HG02938 (cell line): ENCODE measurements at regions not wholly inside any gene's neighbourhood (a gene's known extent, or its start where the extent isn't known, plus 50 kb on each side); places are given as distances from the start of the nearest gene placed in this dataset.
A peak's percentile ranks its signal among the peaks of the same experiment; 100 is the strongest.

Source experiments
- ATAC-seq: cut with Tn5 transposase; IDR thresholded peaks from one replicate; pipeline ENCODE4 v1.9.1; 2021; ENCODE audit warnings: mild to moderate bottlenecking, moderate library complexity; ENCODE audit not compliant: unreplicated experiment

- peak; percentile 10 for ATAC-seq
Observed at GRCh38 chr14:49970474-49971147, 77.7 kb downstream of the ARF6 start.

GRCh38 chr14:49971156-49972130 lies 78.6 kb downstream of the ARF6 start:
- ATAC-seq: peak; percentile 91

GRCh38 chr14:49972131-49972671 lies 79.3 kb downstream of the ARF6 start:
- ATAC-seq: no peak

DNA sequence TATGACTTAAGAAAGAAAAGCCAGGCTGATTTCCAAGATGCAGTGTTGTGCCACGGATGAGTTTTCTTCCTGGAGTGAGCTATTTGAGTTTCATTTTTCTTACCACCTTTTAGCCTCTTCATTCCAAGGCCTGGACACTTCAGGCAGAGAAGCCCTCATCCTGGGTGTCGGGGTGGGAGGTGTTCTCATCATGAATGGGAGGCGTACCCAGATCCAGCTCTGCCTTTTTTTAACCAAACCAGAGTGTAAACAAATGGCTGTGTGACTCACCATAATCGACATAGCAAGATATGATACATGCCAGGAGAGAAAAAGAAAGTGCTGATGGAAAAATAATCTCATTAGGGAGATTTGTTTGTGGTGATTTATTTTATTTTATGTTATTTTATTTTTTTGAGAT lies 79.9 kb downstream of the ARF6 start:
- no peak for ATAC-seq

DNA sequence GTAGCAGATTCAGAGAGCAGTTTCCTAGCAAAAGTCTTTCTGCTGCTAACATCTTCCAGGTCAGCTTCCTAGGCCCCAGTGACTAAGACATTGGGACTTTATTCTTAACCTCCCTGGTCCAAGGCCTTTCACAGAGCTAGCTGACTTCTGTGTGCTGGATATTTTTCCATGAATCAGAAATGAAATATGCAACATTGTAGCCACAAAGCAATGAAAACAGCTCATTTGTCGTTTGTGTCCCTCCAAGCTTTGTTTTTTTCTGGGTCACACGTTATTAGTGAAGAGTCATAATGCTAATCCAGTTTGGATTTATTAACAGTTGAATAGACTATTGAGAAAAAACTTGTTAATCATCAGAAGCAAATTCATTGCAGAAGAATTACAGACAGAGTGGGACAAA lies 82.4 kb downstream of the ARF6 start:
- ATAC-seq: no peak

DNA sequence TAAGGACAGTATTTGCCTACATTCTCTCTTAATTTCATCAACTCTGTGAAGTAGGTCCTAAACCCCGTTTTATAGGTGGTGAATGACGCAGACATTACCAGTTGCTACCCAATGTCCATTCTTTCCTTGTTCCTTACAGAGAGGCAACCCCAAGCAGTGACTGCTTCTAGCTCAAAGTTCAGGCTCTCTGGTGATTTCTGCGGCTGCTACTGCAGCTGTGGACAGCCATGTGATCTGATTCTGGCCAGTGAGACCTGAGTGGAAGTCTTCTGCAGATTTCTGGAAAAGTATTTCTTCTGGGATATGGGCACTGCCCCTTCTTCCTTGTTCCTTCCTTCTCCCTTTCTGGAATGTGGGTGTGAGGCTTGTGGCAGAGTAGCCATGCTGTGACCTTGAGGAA lies 82.9 kb downstream of the ARF6 start:
- no peak for ATAC-seq

DNA sequence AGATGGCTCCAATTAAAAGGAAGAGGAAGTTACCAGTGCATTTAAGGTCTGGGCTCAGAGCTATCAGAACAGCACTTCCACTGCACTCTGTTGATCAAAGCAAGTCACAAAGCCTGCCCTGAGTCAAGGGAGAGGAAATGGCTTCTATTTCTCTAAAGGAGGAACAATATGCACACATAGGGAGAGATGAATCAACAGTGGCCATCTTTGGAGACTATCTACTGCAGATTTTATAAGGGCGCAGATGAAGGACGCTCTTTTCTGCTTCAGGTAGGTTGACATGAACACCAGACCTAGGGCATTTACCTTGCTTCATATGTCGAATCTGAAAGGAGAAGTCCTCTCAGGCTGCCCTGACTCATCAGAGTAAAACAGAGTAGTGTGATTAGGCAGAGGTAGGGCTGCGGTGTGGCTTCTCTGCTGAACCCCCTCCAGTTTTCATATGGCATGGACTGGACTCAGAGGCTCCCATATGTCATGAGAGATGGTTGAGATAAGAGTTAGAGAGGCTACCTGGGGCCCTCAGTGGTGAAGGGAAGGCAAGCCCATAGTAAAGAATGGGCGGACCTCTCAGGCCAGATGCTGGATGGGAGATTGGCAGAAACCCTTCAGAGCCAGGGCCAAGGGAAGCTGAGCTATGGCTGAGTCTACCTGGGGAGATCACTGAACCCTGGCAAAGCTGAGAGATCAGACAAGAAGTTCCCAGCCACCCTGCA lies 84.4 kb downstream of the ARF6 start:
- ATAC-seq: peak; percentile 73

GRCh38 chr14:49980027-49980426 lies 87.1 kb downstream of the ARF6 start:
- no peak for ATAC-seq

DNA sequence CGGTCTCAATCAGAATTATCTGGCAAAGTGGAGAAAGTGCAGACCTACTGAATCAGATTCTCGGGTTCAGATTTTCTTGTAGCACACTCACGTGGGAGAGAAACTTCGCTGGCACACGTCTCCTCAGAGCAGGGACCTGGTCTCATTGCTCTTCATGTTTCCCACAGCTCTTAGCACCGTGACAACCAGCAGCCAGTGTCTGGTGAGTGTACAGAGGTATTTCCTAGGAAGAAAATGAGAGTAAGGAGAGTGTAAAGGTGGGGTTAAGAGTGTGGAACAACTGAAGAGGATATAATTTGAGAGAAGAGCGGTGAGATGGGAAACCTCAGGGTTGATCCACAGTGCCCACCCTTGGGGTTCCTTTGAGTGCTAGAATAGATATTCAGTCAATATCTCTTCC lies 89.2 kb downstream of the ARF6 start:
- no peak for ATAC-seq

GRCh38 chr14:49982501-49982951 lies 89.6 kb downstream of the ARF6 start:
- no peak for ATAC-seq

- ATAC-seq: no peak
Observed at GRCh38 chr14:49984424-49984823, 91.5 kb downstream of the ARF6 start.

DNA sequence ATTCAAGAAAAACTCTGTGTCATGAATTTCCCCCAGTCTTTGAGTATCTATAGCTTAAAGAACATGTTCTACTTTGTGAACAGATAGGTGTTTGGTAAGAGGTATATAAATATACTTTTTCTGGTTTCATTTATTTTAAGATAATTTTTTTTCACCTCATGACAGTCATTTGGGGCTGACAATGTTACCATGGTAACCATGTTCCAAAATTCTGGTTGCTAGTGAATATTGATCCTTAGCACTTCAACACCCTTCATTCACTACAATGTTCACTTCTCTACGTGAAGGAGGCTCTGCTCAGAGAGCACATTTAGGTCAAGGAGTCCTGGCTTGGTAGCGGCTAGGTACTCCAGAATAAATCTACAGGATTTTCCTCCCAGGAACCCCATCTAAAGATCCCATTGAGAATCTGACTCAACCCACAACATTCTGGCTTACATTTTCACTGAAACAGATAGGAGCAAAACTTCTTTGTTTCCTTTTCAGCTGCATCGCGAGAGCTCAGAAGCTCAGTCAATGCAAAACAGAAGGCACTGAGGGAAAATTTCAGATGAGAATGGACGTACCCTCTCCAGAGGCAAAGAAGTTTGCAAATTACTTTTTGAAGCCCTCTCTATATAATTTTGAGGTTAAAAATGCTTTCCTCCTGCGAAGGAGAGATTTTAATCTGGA lies 93.6 kb downstream of the ARF6 start:
- ATAC-seq: no peak

GRCh38 chr14:49988080-49988990 lies 95.5 kb downstream of the ARF6 start:
- ATAC-seq: no peak

GRCh38 chr14:49989966-49990365 lies 97.1 kb downstream of the ARF6 start:
- ATAC-seq: no peak

DNA sequence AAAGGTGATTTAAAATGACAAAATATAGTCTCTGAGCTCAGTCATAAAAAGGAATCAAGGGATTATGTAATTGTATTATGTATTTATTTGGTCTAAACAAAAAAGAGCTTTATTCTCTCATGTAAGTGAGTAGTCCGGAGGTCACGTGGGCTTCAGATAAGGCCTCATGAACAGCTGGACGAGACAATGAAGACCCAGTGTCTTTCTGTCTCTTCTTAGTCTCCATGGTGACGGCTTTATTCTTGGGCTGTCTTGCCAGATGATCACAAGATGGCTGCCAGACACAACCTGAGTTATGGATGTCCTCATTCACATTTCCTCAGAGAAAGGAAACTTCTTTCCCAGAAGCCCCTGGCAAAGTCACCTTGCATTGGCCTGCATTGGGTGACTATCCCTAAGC lies 98.6 kb downstream of the ARF6 start:
- ATAC-seq: no peak

DNA sequence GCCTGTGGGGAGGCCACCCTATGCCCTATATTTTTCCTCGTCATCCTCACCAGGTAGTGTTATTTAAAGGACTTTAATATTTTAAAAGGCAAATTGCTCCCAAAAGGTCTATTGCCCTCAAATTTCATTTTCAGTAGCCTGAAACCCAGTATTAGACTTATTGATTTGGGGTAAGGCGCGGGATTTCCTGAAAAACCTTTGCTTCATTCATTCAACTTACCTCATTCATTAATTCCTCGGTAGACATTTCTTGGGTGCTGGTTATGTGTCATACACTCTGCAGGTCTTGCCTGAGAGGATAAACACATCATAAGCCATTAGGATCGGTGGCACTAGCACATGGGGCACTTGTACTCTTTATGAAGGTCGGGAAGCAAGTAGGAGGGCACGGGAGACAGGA lies 99.2 kb downstream of the ARF6 start:
- ATAC-seq: no peak

- no peak for ATAC-seq
Observed at GRCh38 chr14:49992448-49992847, 99.6 kb downstream of the ARF6 start.

GRCh38 chr14:49992901-49993339 lies 100.0 kb downstream of the ARF6 start:
- ATAC-seq: peak; percentile 97

GRCh38 chr14:49993565-49993964 lies 100.7 kb downstream of the ARF6 start:
- ATAC-seq: no peak
